HL-60 (cell line): ENCODE measurements at regions not wholly inside any gene's neighbourhood (a gene's known extent, or its start where the extent isn't known, plus 50 kb on each side); places are given as distances from the start of the nearest gene placed in this dataset.

Experiments used
- DNase-seq, 2 experiments: peaks; one replicate each; pipeline ENCODE4 v3.0.0-alpha.2; 2010 to 2020; ENCODE audit warnings: low read depth in 1 of 2, low spot score in 1 of 2
- H3K27ac ChIP-seq: fragments of 250-450 bp; sonication (Bioruptor Pico); replicated peaks from 2 replicates; pipeline ENCODE4 v1.5.1; 2020; ENCODE audit warnings: mild to moderate bottlenecking, moderate library complexity
- H3K27me3 ChIP-seq: fragments of 250-450 bp; sonication (Bioruptor Pico); 2 replicates; pipeline ENCODE4 v1.5.1; 2021; ENCODE audit warnings: mild to moderate bottlenecking, moderate library complexity; ENCODE audit not compliant: insufficient read depth, poor library complexity, severe bottlenecking
- H3K4me3 ChIP-seq: replicated peaks from 2 replicates; pipeline ENCODE4 v1.5.1; 2011; ENCODE audit warnings: mild to moderate bottlenecking, control low read depth, low read length; ENCODE audit not compliant: insufficient read depth
- GABPA ChIP-seq: IDR thresholded peaks from 2 replicates; pipeline ENCODE4 v1.6.1; 2012; ENCODE audit warnings: low read depth
- POLR2AphosphoS5 ChIP-seq: IDR thresholded peaks from 2 replicates; pipeline ENCODE4 v1.6.1; 2012; ENCODE audit warnings: low read depth
- REST ChIP-seq: IDR thresholded peaks from 2 replicates; pipeline ENCODE4 v1.6.1; 2012; ENCODE audit warnings: low read depth; ENCODE audit not compliant: insufficient replicate concordance
- SPI1 ChIP-seq: IDR thresholded peaks from 2 replicates; pipeline ENCODE4 v1.6.1; 2012; ENCODE audit warnings: low read depth, mild to moderate bottlenecking, borderline replicate concordance
- TF ChIP-seq, protein P1 (sequence below): IDR thresholded peaks from one replicate; pipeline ENCODE4 v1.5.1; 2011; ENCODE audit warnings: low read length, control low read depth, inconsistent platforms; ENCODE audit not compliant: insufficient read depth

- Histone ChIP-seq H3K27ac (peak overlapping the region; percentile 19), H3K27me3 (no peaks in the 10 kb centered on the region), H3K4me3 (no peak overlapping the region)
- TF ChIP-seq GABPA (no peak), REST (no peak), SPI1 (no peak), POLR2AphosphoS5 (no peak)
- TF ChIP-seq, protein P1, sequence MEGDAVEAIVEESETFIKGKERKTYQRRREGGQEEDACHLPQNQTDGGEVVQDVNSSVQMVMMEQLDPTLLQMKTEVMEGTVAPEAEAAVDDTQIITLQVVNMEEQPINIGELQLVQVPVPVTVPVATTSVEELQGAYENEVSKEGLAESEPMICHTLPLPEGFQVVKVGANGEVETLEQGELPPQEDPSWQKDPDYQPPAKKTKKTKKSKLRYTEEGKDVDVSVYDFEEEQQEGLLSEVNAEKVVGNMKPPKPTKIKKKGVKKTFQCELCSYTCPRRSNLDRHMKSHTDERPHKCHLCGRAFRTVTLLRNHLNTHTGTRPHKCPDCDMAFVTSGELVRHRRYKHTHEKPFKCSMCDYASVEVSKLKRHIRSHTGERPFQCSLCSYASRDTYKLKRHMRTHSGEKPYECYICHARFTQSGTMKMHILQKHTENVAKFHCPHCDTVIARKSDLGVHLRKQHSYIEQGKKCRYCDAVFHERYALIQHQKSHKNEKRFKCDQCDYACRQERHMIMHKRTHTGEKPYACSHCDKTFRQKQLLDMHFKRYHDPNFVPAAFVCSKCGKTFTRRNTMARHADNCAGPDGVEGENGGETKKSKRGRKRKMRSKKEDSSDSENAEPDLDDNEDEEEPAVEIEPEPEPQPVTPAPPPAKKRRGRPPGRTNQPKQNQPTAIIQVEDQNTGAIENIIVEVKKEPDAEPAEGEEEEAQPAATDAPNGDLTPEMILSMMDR: no peak
- peak in 1 of 2 experiments; percentile 3 for DNase-seq
These were observed 1058.1 kb downstream of the NSUN3 start for GRCh38 chr3:95120921-95121320.

DNA sequence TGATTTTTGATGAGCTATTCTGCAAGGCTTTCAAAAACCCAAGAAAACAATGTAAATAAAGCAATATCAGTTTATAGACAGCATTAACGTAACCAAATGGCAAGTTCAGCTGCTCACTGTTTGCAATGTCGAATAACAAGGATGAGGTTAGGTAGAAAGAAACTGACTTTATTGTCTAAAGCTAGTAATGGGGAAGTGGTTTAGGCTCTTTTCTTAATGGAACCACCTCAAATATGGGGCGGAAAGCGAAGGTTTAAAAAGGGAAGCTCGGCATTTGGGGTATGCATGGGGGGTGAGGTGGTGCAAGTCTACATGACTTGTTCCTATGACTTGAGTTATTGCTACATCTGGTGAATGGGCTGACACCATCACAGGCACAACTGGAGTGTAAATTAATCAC, 1060.2 kb downstream of the NSUN3 start:
- Histone ChIP-seq H3K27me3 (no peaks in the 10 kb centered on the region), H3K27ac (peak overlapping the region; percentile 59), H3K4me3 (no peak overlapping the region)
- peak in 1 of 2 experiments; percentile 85 for DNase-seq
- no peak; the same call in 1 of the 2 replicates for TF ChIP-seq POLR2AphosphoS5
- peak; percentile 97 for TF ChIP-seq SPI1
- TF ChIP-seq REST: no peak

GRCh38 chr3:95134693-95135413, 1072.0 kb downstream of the NSUN3 start:
- TF ChIP-seq REST: no peak
- Histone ChIP-seq H3K27me3 (no peaks in the 10 kb centered on the region), H3K4me3 (no peak overlapping the region), H3K27ac (no peak overlapping the region)
- no peak for DNase-seq

DNA sequence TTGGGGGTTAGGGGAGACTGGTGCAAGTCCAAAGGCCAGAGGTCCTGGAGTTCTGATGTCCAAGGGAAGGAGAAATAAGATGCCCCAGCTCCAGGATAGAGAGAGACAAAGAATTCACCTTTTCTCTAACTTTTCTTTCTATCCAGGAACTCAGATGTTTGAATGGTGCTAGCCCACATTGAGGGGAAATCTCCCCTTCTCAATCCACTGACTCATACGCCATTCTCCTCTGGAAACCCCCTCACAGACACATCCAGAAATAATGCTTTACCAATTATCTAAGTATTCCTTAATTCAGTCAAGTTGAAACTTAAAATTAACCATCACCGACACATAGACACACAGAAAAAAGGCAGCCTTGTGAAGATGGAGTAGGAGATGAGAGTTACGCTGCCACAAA, 1085.2 kb downstream of the NSUN3 start:
- TF ChIP-seq, protein P1: no peak
- TF ChIP-seq SPI1 (no peak), POLR2AphosphoS5 (no peak), GABPA (no peak), REST (no peak)
- Histone ChIP-seq H3K27ac (no peak overlapping the region), H3K27me3 (no peaks in the 10 kb centered on the region), H3K4me3 (no peak overlapping the region)
- no peak for DNase-seq
